LNCaP clone FGC (cell line): ENCODE measurements at regions not wholly inside any gene's neighbourhood (a gene's known extent, or its start where the extent isn't known, plus 50 kb on each side); places are given as distances from the start of the nearest gene placed in this dataset.

Experiments
- DNase-seq: peaks from one replicate; pipeline ENCODE4 v3.0.0-alpha.2; 2011; ENCODE audit warnings: low read depth
- H3K4me3 ChIP-seq: 2 replicates; pipeline ENCODE4 v1.5.1; 2011; ENCODE audit warnings: mild to moderate bottlenecking, low read depth, low read length, control low read depth
- TF ChIP-seq, protein P1 (sequence below): IDR thresholded peaks from 2 replicates; pipeline ENCODE4 v1.5.1; 2012; ENCODE audit warnings: mild to moderate bottlenecking; ENCODE audit not compliant: control insufficient read depth, insufficient read depth; ENCODE audit errors: extremely low read depth

DNA sequence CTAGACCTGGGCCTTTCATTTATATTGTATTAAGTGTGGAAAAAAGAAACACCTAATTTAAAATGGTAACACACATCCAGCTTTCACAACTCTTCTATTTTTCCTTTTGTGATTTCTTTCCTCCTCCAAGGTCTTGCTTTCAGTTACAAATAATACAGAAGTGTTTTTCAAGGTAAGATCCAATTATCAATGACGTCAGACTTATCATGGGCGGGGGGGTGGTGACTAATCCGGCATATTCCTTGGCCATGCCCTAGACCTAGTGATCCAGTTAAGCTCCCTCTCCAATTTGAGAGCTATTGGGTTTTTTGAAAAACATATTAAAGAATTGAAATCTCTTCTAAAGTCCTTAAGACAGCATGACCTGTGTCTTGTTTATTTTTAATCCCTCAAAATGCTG, 669.9 kb upstream of the NR5A2 start:
- no peak overlapping the region for H3K4me3 ChIP-seq
- TF ChIP-seq, protein P1, sequence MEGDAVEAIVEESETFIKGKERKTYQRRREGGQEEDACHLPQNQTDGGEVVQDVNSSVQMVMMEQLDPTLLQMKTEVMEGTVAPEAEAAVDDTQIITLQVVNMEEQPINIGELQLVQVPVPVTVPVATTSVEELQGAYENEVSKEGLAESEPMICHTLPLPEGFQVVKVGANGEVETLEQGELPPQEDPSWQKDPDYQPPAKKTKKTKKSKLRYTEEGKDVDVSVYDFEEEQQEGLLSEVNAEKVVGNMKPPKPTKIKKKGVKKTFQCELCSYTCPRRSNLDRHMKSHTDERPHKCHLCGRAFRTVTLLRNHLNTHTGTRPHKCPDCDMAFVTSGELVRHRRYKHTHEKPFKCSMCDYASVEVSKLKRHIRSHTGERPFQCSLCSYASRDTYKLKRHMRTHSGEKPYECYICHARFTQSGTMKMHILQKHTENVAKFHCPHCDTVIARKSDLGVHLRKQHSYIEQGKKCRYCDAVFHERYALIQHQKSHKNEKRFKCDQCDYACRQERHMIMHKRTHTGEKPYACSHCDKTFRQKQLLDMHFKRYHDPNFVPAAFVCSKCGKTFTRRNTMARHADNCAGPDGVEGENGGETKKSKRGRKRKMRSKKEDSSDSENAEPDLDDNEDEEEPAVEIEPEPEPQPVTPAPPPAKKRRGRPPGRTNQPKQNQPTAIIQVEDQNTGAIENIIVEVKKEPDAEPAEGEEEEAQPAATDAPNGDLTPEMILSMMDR, result no peak
- DNase-seq, result no peak

- TF ChIP-seq, protein P1, result no peak
- DNase-seq, result no peak
- no peak overlapping the region for H3K4me3 ChIP-seq
Observed at GRCh38 chr1:199362996-199363395, 664.5 kb upstream of the NR5A2 start.

GRCh38 chr1:199373139-199373538, 654.4 kb upstream of the NR5A2 start:
- H3K4me3 ChIP-seq, result no peak overlapping the region
- TF ChIP-seq, protein P1, result no peak

GRCh38 chr1:199377211-199377610, 650.3 kb upstream of the NR5A2 start:
- TF ChIP-seq, protein P1, result no peak
- DNase-seq, result no peak

More at GRCh38 chr1:199373139-199373538, 654.4 kb upstream of the NR5A2 start:
- DNase-seq, result no peak

DNA sequence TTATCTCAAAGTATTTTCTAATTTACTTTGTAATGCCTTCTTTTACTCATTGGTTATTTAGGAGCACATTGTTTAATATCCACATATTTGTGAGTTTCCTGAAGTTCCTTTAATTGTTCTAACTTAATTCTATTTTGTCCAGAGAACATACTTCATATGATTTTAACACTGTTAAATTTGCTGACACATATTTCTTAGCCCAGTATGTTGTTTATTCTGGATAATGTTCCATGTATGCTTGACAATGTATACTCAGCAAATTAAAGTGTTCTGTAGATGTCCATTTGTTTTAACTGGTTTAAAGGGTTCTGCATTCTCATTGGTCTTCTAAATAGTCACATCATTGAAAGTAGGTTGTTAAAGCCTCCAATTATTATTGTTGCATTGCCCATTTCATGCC, 643.7 kb upstream of the NR5A2 start:
- TF ChIP-seq, protein P1, result no peak
- H3K4me3 ChIP-seq, result no peak overlapping the region
- DNase-seq, result no peak

More at GRCh38 chr1:199377211-199377610, 650.3 kb upstream of the NR5A2 start:
- H3K4me3 ChIP-seq, result no peak overlapping the region

GRCh38 chr1:199394856-199395255, 632.7 kb upstream of the NR5A2 start:
- no peak for DNase-seq
- TF ChIP-seq, protein P1, result no peak
- no peak overlapping the region for H3K4me3 ChIP-seq

DNA sequence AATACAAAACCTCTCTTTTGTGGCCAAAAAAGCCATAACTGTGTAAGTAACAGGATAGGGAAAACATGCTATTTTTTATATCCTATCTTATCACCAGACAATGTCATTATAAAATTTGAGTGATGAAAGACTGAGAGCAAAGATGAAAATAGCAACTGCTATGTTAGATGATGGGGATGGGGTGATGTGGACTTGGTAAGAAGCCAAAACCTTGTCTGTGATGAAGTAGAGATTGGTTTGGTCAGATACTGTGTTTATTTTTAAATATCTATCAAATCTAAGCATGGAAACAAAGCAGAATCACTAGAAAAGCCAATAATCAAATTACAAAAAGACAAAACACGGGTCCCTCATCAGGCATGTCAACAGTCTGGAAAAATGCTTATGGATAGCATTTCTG, 631.1 kb upstream of the NR5A2 start:
- DNase-seq, result no peak
- H3K4me3 ChIP-seq, result no peak overlapping the region
- TF ChIP-seq, protein P1, result no peak
